GM12875 (cell line): ENCODE measurements at regions not wholly inside any gene's neighbourhood (a gene's known extent, or its start where the extent isn't known, plus 50 kb on each side); places are given as distances from the start of the nearest gene placed in this dataset.

Experiments used
- H3K4me3 ChIP-seq: one replicate; pipeline ENCODE4 v1.5.1; 2011; ENCODE audit warnings: low read depth, low read length, control low read depth
- TF ChIP-seq, protein P1 (sequence below): IDR thresholded peaks from 2 replicates; pipeline ENCODE4 v1.5.1; 2011; ENCODE audit warnings: low read depth, mild to moderate bottlenecking, control low read depth, inconsistent platforms, low read length, moderate library complexity, borderline replicate concordance; ENCODE audit not compliant: insufficient read depth

DNA sequence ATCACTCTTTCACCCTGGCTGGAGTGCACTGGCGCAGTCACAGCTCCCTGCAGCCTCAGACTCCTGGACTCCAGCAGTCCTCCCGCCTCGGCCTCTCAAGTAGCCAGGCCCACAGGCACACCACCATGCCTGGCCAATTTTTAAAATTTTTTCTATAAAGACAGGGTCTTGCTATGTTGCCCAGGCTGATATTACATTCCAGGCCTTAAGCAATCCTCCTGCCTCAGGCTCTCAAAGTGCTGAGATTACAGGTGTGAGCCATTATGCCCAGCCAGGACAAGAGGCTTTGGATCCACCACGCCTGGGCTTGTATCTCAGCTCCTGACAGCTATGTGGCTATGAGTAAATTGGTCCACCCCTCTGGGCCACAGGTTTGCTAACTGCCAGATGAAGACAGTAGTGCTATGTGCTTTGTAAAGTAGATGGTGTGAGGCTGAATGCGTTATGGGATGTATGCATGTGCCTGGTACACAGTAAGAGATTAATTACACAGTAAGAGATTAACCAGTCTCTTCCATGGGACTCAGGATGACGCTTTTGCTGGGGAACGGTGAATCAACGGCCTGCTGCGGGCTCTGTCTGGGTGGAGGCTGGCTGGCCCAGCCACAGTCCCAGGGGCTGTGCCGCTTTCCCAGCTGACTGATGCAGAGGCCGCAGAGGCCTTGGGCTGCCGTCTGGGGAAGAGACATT, 53.3 kb upstream of the NCOR2 start:
- no peak overlapping the region for H3K4me3 ChIP-seq
- TF ChIP-seq, protein P1, sequence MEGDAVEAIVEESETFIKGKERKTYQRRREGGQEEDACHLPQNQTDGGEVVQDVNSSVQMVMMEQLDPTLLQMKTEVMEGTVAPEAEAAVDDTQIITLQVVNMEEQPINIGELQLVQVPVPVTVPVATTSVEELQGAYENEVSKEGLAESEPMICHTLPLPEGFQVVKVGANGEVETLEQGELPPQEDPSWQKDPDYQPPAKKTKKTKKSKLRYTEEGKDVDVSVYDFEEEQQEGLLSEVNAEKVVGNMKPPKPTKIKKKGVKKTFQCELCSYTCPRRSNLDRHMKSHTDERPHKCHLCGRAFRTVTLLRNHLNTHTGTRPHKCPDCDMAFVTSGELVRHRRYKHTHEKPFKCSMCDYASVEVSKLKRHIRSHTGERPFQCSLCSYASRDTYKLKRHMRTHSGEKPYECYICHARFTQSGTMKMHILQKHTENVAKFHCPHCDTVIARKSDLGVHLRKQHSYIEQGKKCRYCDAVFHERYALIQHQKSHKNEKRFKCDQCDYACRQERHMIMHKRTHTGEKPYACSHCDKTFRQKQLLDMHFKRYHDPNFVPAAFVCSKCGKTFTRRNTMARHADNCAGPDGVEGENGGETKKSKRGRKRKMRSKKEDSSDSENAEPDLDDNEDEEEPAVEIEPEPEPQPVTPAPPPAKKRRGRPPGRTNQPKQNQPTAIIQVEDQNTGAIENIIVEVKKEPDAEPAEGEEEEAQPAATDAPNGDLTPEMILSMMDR = no peak

DNA sequence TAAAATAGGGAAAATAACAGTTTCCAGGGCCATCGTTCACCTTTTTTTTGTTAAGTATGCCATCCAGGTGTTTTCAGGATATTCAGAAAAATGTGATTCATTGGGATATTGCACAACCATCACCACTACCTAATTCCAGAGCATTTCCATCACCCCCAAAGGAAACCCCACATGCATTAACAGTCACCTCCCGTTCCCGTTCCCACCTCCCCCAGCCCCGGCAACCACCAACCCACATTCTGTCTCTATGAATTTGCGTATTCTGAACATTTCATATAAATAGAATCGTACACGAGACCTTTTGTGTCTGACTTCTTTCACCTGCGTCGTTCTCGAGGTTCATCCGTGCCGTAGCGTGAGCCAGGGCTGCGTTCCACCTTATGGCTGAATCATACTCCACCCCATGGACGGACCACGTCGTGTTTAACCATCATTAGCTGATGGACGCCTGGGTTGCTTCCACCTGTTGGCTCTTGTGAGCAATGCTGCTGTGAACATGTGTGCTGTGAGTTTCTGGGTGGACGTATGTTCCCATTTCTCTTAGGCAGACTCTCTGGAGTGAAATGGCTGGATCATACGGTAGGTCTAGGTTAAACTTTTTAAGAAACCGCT, 51.0 kb upstream of the NCOR2 start:
- TF ChIP-seq, protein P1 = no peak
- no peak overlapping the region for H3K4me3 ChIP-seq

- H3K4me3 ChIP-seq = no peak overlapping the region
- TF ChIP-seq, protein P1 = no peak
Measured at GRCh38 chr12:124617615-124618014, 50.2 kb upstream of the NCOR2 start.
